ENCODE measurements at regions not wholly inside any gene's neighbourhood (a gene's known extent, or its start where the extent isn't known, plus 50 kb on each side); places are given as distances from the start of the nearest gene placed in this dataset.

DNA sequence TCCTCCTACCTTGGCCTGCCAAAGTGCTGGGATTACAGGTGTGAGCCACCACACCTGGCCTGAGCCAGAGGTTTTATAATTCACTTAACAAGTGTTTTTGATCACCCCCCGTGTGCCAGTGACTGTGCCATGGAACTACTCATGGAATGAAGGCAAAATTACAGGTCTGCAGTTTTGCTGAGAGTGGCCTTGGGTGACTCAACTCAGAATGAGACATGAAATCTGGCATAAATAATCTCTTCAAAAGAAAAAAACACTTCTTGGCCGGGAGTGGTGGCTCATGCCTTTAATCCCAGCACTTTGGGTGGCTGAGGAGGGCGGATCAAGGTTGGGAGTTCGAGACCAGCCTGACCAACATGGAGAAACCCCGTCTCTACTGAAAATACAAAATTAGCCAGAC is 166.9 kb upstream of the SALL4 start:
- TF ChIP-seq, protein P1, sequence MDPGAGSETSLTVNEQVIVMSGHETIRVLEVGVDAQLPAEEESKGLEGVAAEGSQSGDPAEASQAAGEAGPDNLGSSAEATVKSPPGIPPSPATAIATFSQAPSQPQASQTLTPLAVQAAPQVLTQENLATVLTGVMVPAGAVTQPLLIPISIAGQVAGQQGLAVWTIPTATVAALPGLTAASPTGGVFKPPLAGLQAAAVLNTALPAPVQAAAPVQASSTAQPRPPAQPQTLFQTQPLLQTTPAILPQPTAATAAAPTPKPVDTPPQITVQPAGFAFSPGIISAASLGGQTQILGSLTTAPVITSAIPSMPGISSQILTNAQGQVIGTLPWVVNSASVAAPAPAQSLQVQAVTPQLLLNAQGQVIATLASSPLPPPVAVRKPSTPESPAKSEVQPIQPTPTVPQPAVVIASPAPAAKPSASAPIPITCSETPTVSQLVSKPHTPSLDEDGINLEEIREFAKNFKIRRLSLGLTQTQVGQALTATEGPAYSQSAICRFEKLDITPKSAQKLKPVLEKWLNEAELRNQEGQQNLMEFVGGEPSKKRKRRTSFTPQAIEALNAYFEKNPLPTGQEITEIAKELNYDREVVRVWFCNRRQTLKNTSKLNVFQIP (CRISPR knock-in tag; IDR thresholded peaks at IDR 0.05; ENCODE audit: borderline replicate concordance, low read depth), result no peak
- TF ChIP-seq, protein P2, sequence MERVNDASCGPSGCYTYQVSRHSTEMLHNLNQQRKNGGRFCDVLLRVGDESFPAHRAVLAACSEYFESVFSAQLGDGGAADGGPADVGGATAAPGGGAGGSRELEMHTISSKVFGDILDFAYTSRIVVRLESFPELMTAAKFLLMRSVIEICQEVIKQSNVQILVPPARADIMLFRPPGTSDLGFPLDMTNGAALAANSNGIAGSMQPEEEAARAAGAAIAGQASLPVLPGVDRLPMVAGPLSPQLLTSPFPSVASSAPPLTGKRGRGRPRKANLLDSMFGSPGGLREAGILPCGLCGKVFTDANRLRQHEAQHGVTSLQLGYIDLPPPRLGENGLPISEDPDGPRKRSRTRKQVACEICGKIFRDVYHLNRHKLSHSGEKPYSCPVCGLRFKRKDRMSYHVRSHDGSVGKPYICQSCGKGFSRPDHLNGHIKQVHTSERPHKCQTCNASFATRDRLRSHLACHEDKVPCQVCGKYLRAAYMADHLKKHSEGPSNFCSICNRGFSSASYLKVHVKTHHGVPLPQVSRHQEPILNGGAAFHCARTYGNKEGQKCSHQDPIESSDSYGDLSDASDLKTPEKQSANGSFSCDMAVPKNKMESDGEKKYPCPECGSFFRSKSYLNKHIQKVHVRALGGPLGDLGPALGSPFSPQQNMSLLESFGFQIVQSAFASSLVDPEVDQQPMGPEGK (CRISPR knock-in tag; IDR thresholded peaks at IDR 0.05; ENCODE audit: borderline replicate concordance), result no peak
- TF ChIP-seq TOX (CRISPR knock-in tag; IDR thresholded peaks at IDR 0.05; ENCODE audit: borderline replicate concordance) (no peak), ZFP30 (CRISPR knock-in tag; IDR thresholded peaks at IDR 0.05) (no peak), TCF4 (CRISPR knock-in tag; IDR thresholded peaks at IDR 0.05; ENCODE audit: borderline replicate concordance) (no peak), ARNTL (CRISPR knock-in tag; IDR thresholded peaks at IDR 0.05; ENCODE audit: borderline replicate concordance, low read depth) (no peak), RARB (CRISPR knock-in tag; IDR thresholded peaks at IDR 0.05) (no peak), ZNF70 (CRISPR knock-in tag; IDR thresholded peaks at IDR 0.05) (no peak), CSDC2 (CRISPR knock-in tag; IDR thresholded peaks at IDR 0.05) (no peak), ZNF8 (CRISPR knock-in tag; IDR thresholded peaks at IDR 0.05) (no peak), SNAI2 (CRISPR knock-in tag; IDR thresholded peaks at IDR 0.05) (no peak)
- TF ChIP-seq, protein P3, sequence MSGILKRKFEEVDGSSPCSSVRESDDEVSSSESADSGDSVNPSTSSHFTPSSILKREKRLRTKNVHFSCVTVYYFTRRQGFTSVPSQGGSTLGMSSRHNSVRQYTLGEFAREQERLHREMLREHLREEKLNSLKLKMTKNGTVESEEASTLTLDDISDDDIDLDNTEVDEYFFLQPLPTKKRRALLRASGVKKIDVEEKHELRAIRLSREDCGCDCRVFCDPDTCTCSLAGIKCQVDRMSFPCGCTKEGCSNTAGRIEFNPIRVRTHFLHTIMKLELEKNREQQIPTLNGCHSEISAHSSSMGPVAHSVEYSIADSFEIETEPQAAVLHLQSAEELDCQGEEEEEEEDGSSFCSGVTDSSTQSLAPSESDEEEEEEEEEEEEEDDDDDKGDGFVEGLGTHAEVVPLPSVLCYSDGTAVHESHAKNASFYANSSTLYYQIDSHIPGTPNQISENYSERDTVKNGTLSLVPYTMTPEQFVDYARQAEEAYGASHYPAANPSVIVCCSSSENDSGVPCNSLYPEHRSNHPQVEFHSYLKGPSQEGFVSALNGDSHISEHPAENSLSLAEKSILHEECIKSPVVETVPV (CRISPR knock-in tag; IDR thresholded peaks at IDR 0.05), result no peak

All from SK-N-SH treated with all-trans-retinoic acid at 6 μM for 48 hours (cell line).